AG04450 (cell line): ENCODE measurements at regions not wholly inside any gene's neighbourhood (a gene's known extent, or its start where the extent isn't known, plus 50 kb on each side); places are given as distances from the start of the nearest gene placed in this dataset.

Source experiments
- CTCF ChIA-PET: fragments of 300-600, 350-600 bp; formaldehyde crosslinking; extraction: SDS; loops from one replicate; lab custom pipeline; 2022; ENCODE audit warnings: antibody characterized with exemption, inconsistent platforms; lab: Charles Lee
- POLR2A ChIA-PET: fragments of 350-600 bp; formaldehyde crosslinking; extraction: SDS; loops from one replicate; lab custom pipeline; 2021; ENCODE audit warnings: antibody characterized with exemption, inconsistent platforms; lab: Yijun Ruan, JAX
- DNase-seq: peaks from one replicate; pipeline ENCODE4 v3.0.0-alpha.2; 2011; ENCODE audit warnings: low read depth, low spot score
- H3K27ac ChIP-seq: one replicate; pipeline ENCODE4 v1.5.1; 2012; ENCODE audit warnings: low read depth, low read length, control low read depth
- H3K27me3 ChIP-seq: one replicate; pipeline ENCODE4 v1.6.0; 2012; ENCODE audit warnings: low read length; ENCODE audit not compliant: control insufficient read depth, insufficient read depth
- H3K4me3 ChIP-seq: 2 replicates; pipeline ENCODE4 v1.5.1; 2011; ENCODE audit warnings: mild to moderate bottlenecking, low read depth, low read length, control low read depth
- H3K9me3 ChIP-seq: 2 replicates; pipeline ENCODE4 v1.5.1; 2012; ENCODE audit warnings: low read length; ENCODE audit not compliant: control insufficient read depth, insufficient read depth
- CTCF ChIP-seq: IDR thresholded peaks from 2 replicates; pipeline ENCODE4 v1.5.1; 2011; ENCODE audit warnings: low read depth, low read length, control low read depth, inconsistent platforms

- DNase-seq, result no peak
- ChIA-PET POLR2A (interaction anchor here (0.8 kb wide), 2 partner anchors 16 to 113 kb away, joined by 3 to 4 read pairs; no protein-coding TSS in a partner anchor), CTCF (no interaction called here)
- Histone ChIP-seq H3K4me3 (no peak overlapping the region), H3K27me3 (no peaks in the 10 kb centered on the region), H3K27ac (no peak overlapping the region), H3K9me3 (no peaks in the 10 kb centered on the region)
- no peak for TF ChIP-seq CTCF
Measured at GRCh38 chr5:124634741-124635323, 111.6 kb downstream of the ZNF608 start.

- Histone ChIP-seq H3K4me3 (no peak overlapping the region), H3K9me3 (no peaks in the 10 kb centered on the region), H3K27me3 (no peaks in the 10 kb centered on the region), H3K27ac (peak overlapping the region; percentile 53)
- TF ChIP-seq CTCF, result no peak
- CTCF ChIA-PET, result no interaction called here
- POLR2A ChIA-PET, result interaction anchor here (0.8 kb wide), 2 partner anchors 17 to 113 kb away, joined by 3 to 4 read pairs; no protein-coding TSS in a partner anchor
- no peak for DNase-seq
Measured at GRCh38 chr5:124634228-124634739, 112.2 kb downstream of the ZNF608 start.

- H3K27ac ChIP-seq, result no peak overlapping the region
Measured at GRCh38 chr5:124633209-124633608, 113.2 kb downstream of the ZNF608 start.

GRCh38 chr5:124631874-124632550, 114.4 kb downstream of the ZNF608 start:
- no peak for TF ChIP-seq CTCF

More at GRCh38 chr5:124633209-124633608, 113.2 kb downstream of the ZNF608 start:
- no peak for TF ChIP-seq CTCF
- no peaks in the 10 kb centered on the region for H3K27me3 ChIP-seq
- H3K4me3 ChIP-seq, result no peak overlapping the region
- H3K9me3 ChIP-seq, result no peaks in the 10 kb centered on the region
- no peak for DNase-seq
- POLR2A ChIA-PET, result no interaction called here
- CTCF ChIA-PET, result no interaction called here

More at GRCh38 chr5:124631874-124632550, 114.4 kb downstream of the ZNF608 start:
- Histone ChIP-seq H3K27ac (no peak overlapping the region), H3K9me3 (no peaks in the 10 kb centered on the region), H3K4me3 (no peak overlapping the region), H3K27me3 (no peaks in the 10 kb centered on the region)
- no peak for DNase-seq
- CTCF ChIA-PET, result no interaction called here
- POLR2A ChIA-PET, result no interaction called here
